Right atrium auricular region (tissue), 2 donors: ENCODE measurements at regions not wholly inside any gene's neighbourhood (a gene's known extent, or its start where the extent isn't known, plus 50 kb on each side); places are given as distances from the start of the nearest gene placed in this dataset.

Source experiments
- DNase-seq: peaks from one replicate; pipeline ENCODE4 v3.0.0-alpha.2; 2019; ENCODE audit warnings: low spot score
- H3K27ac ChIP-seq, 2 donors: fragments of 200-600 bp; sonication (generic); 1 replicate in 1 of 2; 2 replicates in 1 of 2; pipeline ENCODE4 v1.5.1; 2016 to 2019
- H3K27me3 ChIP-seq, 2 donors: fragments of 200-600 bp; sonication (generic); one replicate each; pipeline versions ENCODE4 v1.5.1 to v1.6.0; 2017 to 2019
- H3K36me3 ChIP-seq: fragments of 200-600 bp; sonication (generic); one replicate; pipeline ENCODE4 v1.5.1; 2016
- H3K4me1 ChIP-seq, 2 donors: fragments of 200-600 bp; sonication (generic); one replicate each; pipeline versions ENCODE4 v1.5.1 to v1.6.0; 2017 to 2019
- H3K4me3 ChIP-seq, 2 donors: fragments of 200-600 bp; sonication (generic); 1 replicate in 1 of 2; 2 replicates in 1 of 2; pipeline ENCODE4 v1.5.1; 2017 to 2019; ENCODE audit warnings: mild to moderate bottlenecking in 1 of 2, moderate library complexity in 1 of 2
- H3K9me3 ChIP-seq, 2 donors: fragments of 200-600 bp; sonication (generic); one replicate each; pipeline ENCODE4 v1.5.1; 2019
- CTCF ChIP-seq, 2 donors: fragments of 200-600 bp; sonication (generic); IDR thresholded peaks; one replicate each; pipeline ENCODE4 v1.5.1; 2019; ENCODE audit warnings: antibody characterized with exemption in 2 of 2

DNA sequence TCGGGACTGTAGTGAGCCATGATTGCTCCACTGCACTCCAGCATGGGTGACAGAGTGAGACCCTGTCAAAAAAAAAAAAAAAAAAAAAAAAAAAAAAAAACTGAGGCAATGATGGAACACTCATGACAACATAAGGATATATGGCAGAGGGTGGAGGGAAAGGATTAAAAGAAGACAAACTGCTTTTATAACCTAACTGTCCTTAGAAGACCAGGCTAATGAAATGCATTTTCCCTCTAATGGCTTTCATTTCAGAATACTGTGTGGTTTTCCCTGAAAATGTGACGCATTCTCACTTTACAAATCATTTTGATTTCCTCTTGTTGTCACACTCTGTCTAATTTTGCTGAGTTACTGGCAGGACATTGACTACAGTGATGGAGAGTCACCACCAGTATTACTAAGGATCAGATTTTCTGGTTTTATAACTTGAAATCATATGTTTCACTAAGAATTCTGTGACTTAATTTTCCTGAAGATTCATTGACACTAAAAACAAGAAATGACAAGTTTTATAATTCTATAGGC is 137.6 kb upstream of the SSTR1 start:
- H3K4me1 ChIP-seq = no peaks in the 10 kb centered on the region
- no peak for DNase-seq
- H3K27me3 ChIP-seq = no peaks in the 10 kb centered on the region
- H3K36me3 ChIP-seq = no peaks in the 10 kb centered on the region
- no peak overlapping the region for H3K27ac ChIP-seq
- H3K9me3 ChIP-seq = peaks cover 0 to 3% of the 10 kb centered on the region in 2 donors
- no peak for TF ChIP-seq CTCF (IDR thresholded peaks at IDR 0.05)
- no peak overlapping the region for H3K4me3 ChIP-seq

GRCh38 chr14:38073641-38074040 is 134.1 kb upstream of the SSTR1 start:
- Histone ChIP-seq H3K27me3 (no peaks in the 10 kb centered on the region), H3K27ac (no peak overlapping the region), H3K4me3 (no peak overlapping the region), H3K4me1 (no peaks in the 10 kb centered on the region), H3K9me3 (peaks cover 0 to 9% of the 10 kb centered on the region in 2 donors), H3K36me3 (no peaks in the 10 kb centered on the region)
- DNase-seq = no peak
- TF ChIP-seq CTCF (IDR thresholded peaks at IDR 0.05) = no peak

- peaks cover 0 to 9% of the 10 kb centered on the region in 2 donors for H3K9me3 ChIP-seq
- H3K27me3 ChIP-seq = no peaks in the 10 kb centered on the region
- H3K36me3 ChIP-seq = no peaks in the 10 kb centered on the region
- TF ChIP-seq CTCF (IDR thresholded peaks at IDR 0.05) = no peak
- H3K4me1 ChIP-seq = no peaks in the 10 kb centered on the region
- no peak for DNase-seq
- H3K27ac ChIP-seq = no peak overlapping the region
- H3K4me3 ChIP-seq = no peak overlapping the region
Observed at GRCh38 chr14:38074081-38074480, 133.6 kb upstream of the SSTR1 start.

GRCh38 chr14:38074754-38075153 is 132.9 kb upstream of the SSTR1 start:
- no peak for TF ChIP-seq CTCF (IDR thresholded peaks at IDR 0.05)
- Histone ChIP-seq H3K36me3 (no peaks in the 10 kb centered on the region), H3K27ac (no peak overlapping the region), H3K4me3 (no peak overlapping the region), H3K4me1 (no peaks in the 10 kb centered on the region), H3K27me3 (no peaks in the 10 kb centered on the region), H3K9me3 (peaks cover 0 to 9% of the 10 kb centered on the region in 2 donors)
- DNase-seq = no peak

GRCh38 chr14:38078393-38078792 is 129.3 kb upstream of the SSTR1 start:
- H3K4me3 ChIP-seq = no peak overlapping the region
- H3K27ac ChIP-seq = no peak overlapping the region
- no peak for DNase-seq
- no peaks in the 10 kb centered on the region for H3K27me3 ChIP-seq
- no peak for TF ChIP-seq CTCF (IDR thresholded peaks at IDR 0.05)
- peaks cover 0 to 9% of the 10 kb centered on the region in 2 donors for H3K9me3 ChIP-seq
- no peaks in the 10 kb centered on the region for H3K36me3 ChIP-seq
- no peaks in the 10 kb centered on the region for H3K4me1 ChIP-seq

- Histone ChIP-seq H3K27ac (no peak overlapping the region), H3K4me1 (no peaks in the 10 kb centered on the region), H3K4me3 (no peak overlapping the region), H3K36me3 (no peaks in the 10 kb centered on the region), H3K27me3 (no peaks in the 10 kb centered on the region), H3K9me3 (peaks cover 0 to 9% of the 10 kb centered on the region in 2 donors)
- DNase-seq = no peak
- no peak for TF ChIP-seq CTCF (IDR thresholded peaks at IDR 0.05)
Observed at GRCh38 chr14:38079268-38079667, 128.4 kb upstream of the SSTR1 start.
